Fibroblast of villous mesenchyme (primary cell): ENCODE measurements at regions not wholly inside any gene's neighbourhood (a gene's known extent, or its start where the extent isn't known, plus 50 kb on each side); places are given as distances from the start of the nearest gene placed in this dataset.

Experiments
- DNase-seq: peaks from one replicate; pipeline ENCODE4 v3.0.0-alpha.2; 2010; ENCODE audit warnings: low read depth
- H3K4me3 ChIP-seq: 2 replicates; pipeline ENCODE4 v1.5.1; 2011; ENCODE audit warnings: low read depth, mild to moderate bottlenecking, low read length
- CTCF ChIP-seq: IDR thresholded peaks from 2 replicates; pipeline ENCODE4 v1.5.1; 2012; ENCODE audit warnings: low read depth, mild to moderate bottlenecking, low read length; ENCODE audit not compliant: insufficient read depth

- DNase-seq = no peak
- TF ChIP-seq CTCF = no peak
- H3K4me3 ChIP-seq = no peak overlapping the region
Observed at GRCh38 chr7:133190172-133190528, 62.7 kb upstream of the EXOC4 start.

- DNase-seq = no peak
- no peak for TF ChIP-seq CTCF
- H3K4me3 ChIP-seq = no peak overlapping the region
Observed at GRCh38 chr7:133190650-133191049, 62.2 kb upstream of the EXOC4 start.

- H3K4me3 ChIP-seq = no peak overlapping the region
- no peak for TF ChIP-seq CTCF
Observed at GRCh38 chr7:133191787-133192186, 61.1 kb upstream of the EXOC4 start.

GRCh38 chr7:133195868-133196267 is 57.0 kb upstream of the EXOC4 start:
- TF ChIP-seq CTCF = no peak

More at GRCh38 chr7:133191787-133192186, 61.1 kb upstream of the EXOC4 start:
- no peak for DNase-seq

GRCh38 chr7:133196856-133197612 is 55.8 kb upstream of the EXOC4 start:
- TF ChIP-seq CTCF = no peak
- H3K4me3 ChIP-seq = no peak overlapping the region
- no peak for DNase-seq

More at GRCh38 chr7:133195868-133196267, 57.0 kb upstream of the EXOC4 start:
- no peak for DNase-seq
- H3K4me3 ChIP-seq = no peak overlapping the region

GRCh38 chr7:133197972-133198544 is 54.8 kb upstream of the EXOC4 start:
- H3K4me3 ChIP-seq = no peak overlapping the region
- TF ChIP-seq CTCF = no peak
- no peak for DNase-seq
